Left colon (tissue), 2 donors: ENCODE measurements at regions not wholly inside any gene's neighbourhood (a gene's known extent, or its start where the extent isn't known, plus 50 kb on each side); places are given as distances from the start of the nearest gene placed in this dataset.
A peak's percentile ranks its signal among the peaks of the same experiment; 100 is the strongest.

ENCODE experiments used
- ATAC-seq: fragments of 200-7000 bp; cut with Tn5 transposase; one replicate; pipeline ENCODE4 v1.9.1; 2020; ENCODE audit warnings: mild to moderate bottlenecking, moderate library complexity
- DNase-seq, 2 donors: peaks; one replicate each; pipeline ENCODE4 v3.0.0-alpha.2; 2020
- intact Hi-C, 2 donors: fragments of 100-400 bp; cut with DNase I in 1 of 2; cut with micrococcal nuclease in 1 of 2; formaldehyde crosslinking; loops; one replicate each; pipeline versions ENCODE4 v1.11.2 to v1.14.0; 2022; cut with DNase I, micrococcal nuclease
- donor health status: DM: no; HTN: no; CAD: no.
- donor health status: DM: yes; HTN: yes; CAD: no.

- DNase-seq (no peak), ATAC-seq (no peak)
- intact Hi-C loops = loop anchor here in 1 of 2 donors (5.0 kb wide), 2 partner anchors 616 to 1111 kb away; no protein-coding TSS in a partner anchor
Measured at GRCh38 chr2:18750672-18751554, 161.5 kb upstream of the NT5C1B start.

GRCh38 chr2:18749912-18750526 lies 160.7 kb upstream of the NT5C1B start:
- intact Hi-C loops = loop anchor here (5.0 to 10.0 kb wide), 3 partner anchors 615 to 1112 kb away; no protein-coding TSS in a partner anchor
- ATAC-seq = peak; percentile 53

GRCh38 chr2:18745431-18746272 lies 156.3 kb upstream of the NT5C1B start:
- DNase-seq (no peak), ATAC-seq (peak; percentile 73)
- intact Hi-C loops = loop anchor here in 1 of 2 donors (10.0 kb wide), 1 partner anchor 619 kb away; no protein-coding TSS in a partner anchor

More at GRCh38 chr2:18749912-18750526, 160.7 kb upstream of the NT5C1B start:
- peak in 1 of 2 donors; percentile 63 for DNase-seq

GRCh38 chr2:18741895-18742732 lies 152.7 kb upstream of the NT5C1B start:
- no peak for DNase-seq
- no peak for ATAC-seq
- intact Hi-C loops = loop anchor here (5.0 to 10.0 kb wide), 2 partner anchors 215 to 623 kb away; no protein-coding TSS in a partner anchor

- no peak for DNase-seq
- intact Hi-C loops = loop anchor here (5.0 to 10.0 kb wide), 2 partner anchors 214 to 624 kb away; no protein-coding TSS in a partner anchor
- ATAC-seq = no peak
Measured at GRCh38 chr2:18741191-18741590, 151.8 kb upstream of the NT5C1B start.

GRCh38 chr2:18740474-18740881 lies 151.1 kb upstream of the NT5C1B start:
- intact Hi-C loops = loop anchor here (5.0 to 10.0 kb wide), 2 partner anchors 213 to 624 kb away; no protein-coding TSS in a partner anchor
- DNase-seq (no peak), ATAC-seq (no peak)

- no peak for ATAC-seq
- intact Hi-C loops = no loop called here
- no peak for DNase-seq
Measured at GRCh38 chr2:18731666-18732065, 142.3 kb upstream of the NT5C1B start.

- intact Hi-C loops = no loop called here
- no peak for DNase-seq
- no peak for ATAC-seq
Measured at GRCh38 chr2:18724371-18725145, 135.2 kb upstream of the NT5C1B start.

GRCh38 chr2:18723219-18723618 lies 133.8 kb upstream of the NT5C1B start:
- ATAC-seq (no peak), DNase-seq (no peak)
- intact Hi-C loops = no loop called here

GRCh38 chr2:18722101-18722500 lies 132.7 kb upstream of the NT5C1B start:
- ATAC-seq (no peak), DNase-seq (no peak)
- intact Hi-C loops = no loop called here

GRCh38 chr2:18721038-18721922 lies 131.9 kb upstream of the NT5C1B start:
- ATAC-seq (no peak), DNase-seq (no peak)
- intact Hi-C loops = no loop called here

- intact Hi-C loops = no loop called here
- no peak for DNase-seq
- ATAC-seq = no peak
Measured at GRCh38 chr2:18719978-18720775, 130.8 kb upstream of the NT5C1B start.

GRCh38 chr2:18708203-18708715 lies 118.9 kb upstream of the NT5C1B start:
- intact Hi-C loops = no loop called here
- ATAC-seq (no peak), DNase-seq (no peak)

GRCh38 chr2:18706001-18706400 lies 116.6 kb upstream of the NT5C1B start:
- DNase-seq = no peak
- intact Hi-C loops = no loop called here
- no peak for ATAC-seq

GRCh38 chr2:18704276-18704675 lies 114.9 kb upstream of the NT5C1B start:
- intact Hi-C loops = no loop called here
- no peak for DNase-seq
- ATAC-seq = no peak
